Ecto neural progenitor cell (in vitro differentiated cells): ENCODE measurements at regions not wholly inside any gene's neighbourhood (a gene's known extent, or its start where the extent isn't known, plus 50 kb on each side); places are given as distances from the start of the nearest gene placed in this dataset.

Source experiments
- DNase-seq: peaks from one replicate; pipeline ENCODE4 v3.0.0-alpha.2; 2018; ENCODE audit warnings: low spot score

DNA sequence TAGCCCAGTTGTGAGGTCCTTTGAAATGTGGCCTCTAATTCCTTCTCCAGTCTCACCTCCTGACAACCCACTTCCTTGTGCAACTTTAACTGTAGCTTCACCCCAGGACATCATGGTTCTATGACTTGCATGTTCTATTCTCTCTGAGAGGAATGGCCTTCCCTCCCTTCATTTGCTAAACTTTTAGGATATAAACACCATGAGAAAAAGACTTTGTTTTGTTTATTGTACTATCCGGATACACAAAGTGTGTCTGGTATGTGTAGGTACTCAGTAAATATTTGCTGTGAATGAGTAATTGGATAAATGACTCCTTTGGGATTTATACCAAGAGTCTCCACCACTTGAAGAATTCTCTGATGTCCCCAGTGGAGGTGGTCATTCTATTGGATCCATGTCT is 547.6 kb downstream of the INSC start:
- DNase-seq: no peak

GRCh38 chr11:15663777-15664218 is 549.1 kb downstream of the INSC start:
- DNase-seq: peak; percentile 85

DNA sequence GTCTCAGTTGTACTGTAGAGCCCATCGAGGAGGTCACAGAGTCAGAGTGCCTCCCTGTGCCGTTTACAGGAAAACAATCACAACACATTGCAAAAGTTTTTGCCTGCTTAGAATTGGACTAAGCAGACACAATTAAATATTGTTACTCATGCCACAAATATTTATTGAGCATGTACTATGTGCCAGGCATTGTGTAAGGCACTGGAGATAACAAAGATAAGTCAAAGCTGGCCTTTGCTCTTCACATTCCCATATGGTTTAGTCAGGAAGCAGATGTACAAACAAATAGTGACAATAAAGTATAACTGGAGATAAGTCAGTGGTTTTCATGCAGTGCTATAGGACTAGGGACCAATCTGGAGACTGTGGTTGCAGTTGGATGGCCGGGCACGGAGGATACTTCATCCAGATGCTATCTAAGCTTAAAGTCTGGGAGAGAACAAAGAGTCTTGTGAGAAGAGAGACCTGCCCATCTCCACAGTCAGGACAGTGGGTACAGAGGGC is 550.7 kb downstream of the INSC start:
- no peak for DNase-seq

DNA sequence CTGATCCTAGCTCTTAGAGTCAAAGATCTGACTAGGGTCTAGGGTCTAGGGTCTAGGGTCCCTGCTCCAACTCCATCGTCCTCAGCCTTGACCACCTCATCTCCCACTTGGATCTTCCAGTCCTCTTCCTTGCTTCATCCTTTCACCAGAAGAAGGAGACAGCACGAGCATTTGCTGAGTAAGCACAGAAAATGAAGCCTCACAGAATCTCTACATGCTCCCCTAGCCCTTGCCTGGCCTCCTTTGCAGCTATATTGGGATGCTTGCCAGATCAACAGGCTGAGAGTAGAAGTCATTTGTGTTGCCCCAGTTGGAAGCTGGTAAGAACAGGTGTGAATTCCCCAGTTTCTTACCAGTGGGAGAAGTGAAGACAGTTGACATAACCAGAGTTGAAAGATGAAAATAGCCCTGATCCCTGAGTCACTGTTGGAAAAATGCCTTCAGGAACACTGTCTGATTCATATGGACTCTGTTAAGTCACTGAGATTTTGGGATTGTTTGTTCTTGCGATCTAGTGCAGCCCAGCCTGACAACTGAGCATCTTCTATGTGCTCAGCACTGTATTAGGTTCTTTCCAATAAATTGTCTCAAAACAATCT is 552.5 kb downstream of the INSC start:
- DNase-seq: no peak

DNA sequence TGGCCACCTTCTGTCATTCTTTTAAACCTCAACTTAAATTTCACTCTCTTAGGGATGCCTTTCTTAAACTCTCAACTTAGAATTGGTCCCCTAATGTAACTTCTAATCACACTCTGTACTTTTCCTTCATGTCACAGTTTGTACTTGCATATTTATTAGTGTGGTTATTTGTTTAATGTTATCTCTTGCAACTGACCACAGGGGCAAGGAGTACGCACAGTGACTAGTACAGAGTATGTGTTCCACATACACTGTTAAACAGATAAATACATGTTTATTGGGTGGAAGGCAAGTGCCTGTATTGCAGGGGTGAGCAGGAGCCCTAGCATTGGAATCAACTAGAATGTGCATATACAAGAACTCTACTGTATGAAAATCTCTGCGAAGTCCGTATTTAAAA is 554.0 kb downstream of the INSC start:
- DNase-seq: no peak

GRCh38 chr11:15670520-15671070 is 555.9 kb downstream of the INSC start:
- peak; percentile 36 for DNase-seq

GRCh38 chr11:15671216-15671615 is 556.5 kb downstream of the INSC start:
- DNase-seq: no peak

DNA sequence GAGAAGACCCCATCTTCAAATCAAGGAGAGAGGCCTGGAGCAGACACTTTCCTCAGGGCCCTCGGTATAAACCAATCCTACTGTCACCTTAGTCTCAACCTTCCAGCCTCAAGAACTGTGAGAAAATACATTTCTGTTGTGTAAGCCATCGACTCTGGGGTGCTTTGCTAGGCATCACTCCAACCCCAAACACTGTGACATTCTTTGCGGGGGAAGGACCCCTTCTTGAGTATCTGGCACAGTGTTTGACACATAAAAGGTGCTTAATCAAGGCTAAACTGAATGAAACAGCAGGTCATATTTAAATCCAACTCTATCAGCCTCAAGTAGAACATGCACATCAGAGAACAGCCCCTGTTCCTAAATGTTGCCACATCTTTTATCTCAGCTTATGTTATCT is 558.1 kb downstream of the INSC start:
- peak; percentile 3 for DNase-seq

DNA sequence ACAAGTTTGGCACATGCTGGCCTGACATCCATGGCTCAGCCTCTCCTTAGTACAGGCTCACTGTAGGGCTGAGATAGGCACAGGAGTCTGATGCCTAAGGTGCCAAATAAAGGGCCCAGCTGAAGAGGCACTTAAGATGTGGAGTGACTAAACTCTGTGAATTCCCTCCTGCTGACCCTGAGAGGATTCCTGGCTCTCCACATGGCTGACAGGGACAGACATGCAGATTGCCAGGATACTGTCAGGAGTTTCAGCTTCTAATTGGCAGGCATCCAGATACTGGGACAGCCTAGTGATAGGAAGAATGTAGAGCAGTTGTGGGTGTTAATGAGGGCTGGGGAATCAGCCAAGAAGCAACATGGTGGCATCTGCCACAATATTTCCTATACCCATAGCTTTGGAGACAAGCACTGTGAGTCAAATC is 558.7 kb downstream of the INSC start:
- DNase-seq: peak; percentile 11

DNA sequence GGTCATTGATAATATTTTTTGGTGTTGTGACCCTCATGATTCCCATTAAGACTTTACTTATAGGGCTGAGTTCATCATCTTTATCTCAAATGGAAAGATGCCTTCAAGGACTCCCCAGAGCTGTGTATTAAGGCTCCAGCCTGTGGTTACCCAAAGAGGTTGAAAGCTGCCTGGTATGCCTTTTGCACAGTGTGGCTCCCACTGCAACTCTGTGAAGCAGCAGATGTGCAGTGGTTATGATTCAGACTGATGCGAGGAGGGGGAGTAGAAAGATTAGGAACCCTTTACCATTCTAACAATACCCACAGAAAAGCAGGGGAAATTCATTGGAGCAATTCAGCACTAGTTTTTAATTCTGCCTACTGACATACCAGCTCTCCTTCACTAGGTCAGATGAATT is 560.0 kb downstream of the INSC start:
- DNase-seq: no peak

DNA sequence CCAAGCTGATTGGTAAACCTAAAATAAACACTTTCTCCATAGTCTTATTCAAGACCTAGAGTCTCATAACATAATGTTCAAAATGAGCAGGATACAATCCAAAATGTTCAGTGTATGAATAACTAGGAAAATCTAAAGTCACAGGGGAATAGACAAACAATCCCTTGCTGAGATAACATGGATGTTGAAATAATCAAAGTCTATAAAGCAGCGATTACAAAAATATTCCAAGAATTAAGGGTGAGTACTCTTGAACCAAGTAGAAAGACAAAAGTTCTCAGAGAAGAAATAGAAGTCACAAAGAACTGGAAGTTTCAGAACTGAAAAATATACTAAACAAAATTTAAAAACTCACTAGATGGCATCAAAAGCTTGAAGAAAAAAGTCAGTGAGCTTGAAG is 561.0 kb downstream of the INSC start:
- no peak for DNase-seq

DNA sequence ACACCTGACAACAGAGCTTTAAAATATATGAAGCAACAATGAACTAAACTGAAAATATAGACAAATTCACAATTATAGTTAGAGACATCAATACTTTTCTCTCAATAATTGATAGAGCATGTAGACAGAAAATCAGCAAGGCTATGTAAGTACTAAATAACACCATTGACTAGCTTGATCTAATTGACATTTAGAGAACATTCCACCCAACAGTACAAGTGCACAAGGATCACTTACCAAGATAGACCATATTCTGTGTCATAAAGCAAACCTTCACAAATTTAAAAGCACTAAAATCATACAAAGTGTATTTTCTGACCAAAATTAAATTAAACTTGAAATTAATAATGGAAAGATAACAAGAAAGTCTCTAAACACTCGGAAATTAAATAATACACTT is 562.5 kb downstream of the INSC start:
- no peak for DNase-seq

DNA sequence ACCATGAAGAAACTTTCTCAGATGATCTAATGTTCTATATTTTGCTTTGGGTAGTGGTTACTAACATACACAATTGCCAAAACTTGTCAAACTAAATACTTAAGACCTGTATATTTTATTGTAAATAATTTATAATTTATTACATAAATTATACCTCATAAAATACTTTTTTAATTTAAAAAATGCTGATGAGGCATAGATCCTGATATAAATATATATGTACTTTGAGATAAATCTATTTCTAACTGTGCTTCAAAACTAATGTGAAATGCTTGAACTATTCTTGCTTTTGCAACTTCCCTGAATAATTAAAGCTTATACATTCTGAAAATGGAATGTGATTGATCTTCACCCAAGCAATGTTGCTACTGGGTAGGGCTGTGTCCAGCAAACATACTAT is 568.8 kb downstream of the INSC start:
- DNase-seq: no peak

GRCh38 chr11:15685306-15685705 is 570.6 kb downstream of the INSC start:
- peak; percentile 16 for DNase-seq

DNA sequence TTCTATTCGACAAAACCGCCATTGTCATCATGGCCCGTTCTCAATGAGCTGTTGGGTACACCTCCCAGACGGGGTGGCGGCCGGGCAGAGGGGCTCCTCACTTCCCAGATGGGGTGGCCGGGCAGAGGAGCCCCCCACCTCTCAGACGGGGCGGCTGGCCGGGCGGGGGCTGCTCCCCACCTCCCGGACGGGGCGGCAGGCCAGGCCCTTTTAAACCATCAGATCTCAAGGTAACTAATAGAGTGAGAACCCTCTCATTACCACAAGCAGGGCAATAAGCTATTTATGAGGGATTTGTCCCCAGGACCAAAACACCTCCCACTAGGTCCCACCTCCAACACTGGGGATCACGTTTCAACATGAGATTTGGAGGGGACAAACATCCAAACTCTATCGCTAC is 571.5 kb downstream of the INSC start:
- DNase-seq: peak; percentile 29

DNA sequence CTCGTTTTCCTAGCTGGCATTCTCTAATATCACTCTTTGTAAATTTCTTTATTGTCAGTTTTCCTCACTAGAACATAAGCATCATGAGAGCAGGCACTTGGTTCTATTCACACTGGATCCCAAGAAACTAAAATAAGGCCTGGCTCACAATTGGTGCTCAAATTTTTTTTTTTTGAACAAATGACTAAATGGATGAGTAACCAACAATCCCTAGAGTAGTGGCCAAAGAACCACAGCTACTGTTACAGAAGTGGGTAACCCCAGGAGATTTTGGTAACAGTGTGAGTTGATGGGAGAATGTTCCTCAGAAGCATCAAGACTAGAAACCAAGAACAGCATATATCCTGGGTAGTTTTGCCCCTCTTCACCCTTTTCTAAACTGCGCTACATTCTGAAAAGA is 572.6 kb downstream of the INSC start:
- no peak for DNase-seq

GRCh38 chr11:15688351-15688792 is 573.6 kb downstream of the INSC start:
- peak; percentile 22 for DNase-seq

- peak; percentile 6 for DNase-seq
Measured at GRCh38 chr11:15690320-15690719, 575.6 kb downstream of the INSC start.

GRCh38 chr11:15692739-15693138 is 578.0 kb downstream of the INSC start:
- peak; percentile 14 for DNase-seq

GRCh38 chr11:15695096-15695721 is 580.5 kb downstream of the INSC start:
- DNase-seq: no peak

GRCh38 chr11:15696069-15696468 is 581.3 kb downstream of the INSC start:
- peak; percentile 5 for DNase-seq

GRCh38 chr11:15697437-15698236 is 582.9 kb downstream of the INSC start:
- peak; percentile 33 for DNase-seq

GRCh38 chr11:15698855-15699254 is 584.1 kb downstream of the INSC start:
- peak; percentile 23 for DNase-seq
